Superior temporal gyrus (tissue), 1 donor: ENCODE measurements at regions not wholly inside any gene's neighbourhood (a gene's known extent, or its start where the extent isn't known, plus 50 kb on each side); places are given as distances from the start of the nearest gene placed in this dataset.
"Not testable (repeated sequence)": the region's sequence is repeated elsewhere in the genome, so short reads cannot be mapped to it uniquely, and the experiment has no call there.

Experiments
- DNase-seq: peaks from one replicate; pipeline ENCODE4 v3.0.0-alpha.2; 2016; ENCODE audit errors: extremely low spot score

- no peak for DNase-seq
These were observed 292.6 kb upstream of the PTCHD4 start for GRCh38 chr6:48403587-48403986.

GRCh38 chr6:48401016-48401415 lies 290.0 kb upstream of the PTCHD4 start:
- peak; percentile 44 for DNase-seq

- DNase-seq, result no peak
These were observed 286.9 kb upstream of the PTCHD4 start for GRCh38 chr6:48397887-48398286.

- no peak for DNase-seq
These were observed 278.4 kb upstream of the PTCHD4 start for GRCh38 chr6:48389146-48390043.

- DNase-seq, result no peak
These were observed 277.0 kb upstream of the PTCHD4 start for GRCh38 chr6:48388044-48388443.

GRCh38 chr6:48378884-48379407 lies 267.9 kb upstream of the PTCHD4 start:
- no peak for DNase-seq

- no peak for DNase-seq
These were observed 266.1 kb upstream of the PTCHD4 start for GRCh38 chr6:48377115-48377514.

GRCh38 chr6:48371226-48371625 lies 260.2 kb upstream of the PTCHD4 start:
- not testable (repeated sequence) for DNase-seq

- no peak for DNase-seq
These were observed 258.1 kb upstream of the PTCHD4 start for GRCh38 chr6:48369100-48369499.

GRCh38 chr6:48325701-48326100 lies 214.7 kb upstream of the PTCHD4 start:
- no peak for DNase-seq

- DNase-seq, result no peak
These were observed 207.7 kb upstream of the PTCHD4 start for GRCh38 chr6:48318670-48319069.

GRCh38 chr6:48315915-48316314 lies 204.9 kb upstream of the PTCHD4 start:
- no peak for DNase-seq

- DNase-seq, result no peak
These were observed 204.2 kb upstream of the PTCHD4 start for GRCh38 chr6:48315051-48315719.

- no peak for DNase-seq
These were observed 200.3 kb upstream of the PTCHD4 start for GRCh38 chr6:48311301-48311700.

GRCh38 chr6:48307573-48307972 lies 196.6 kb upstream of the PTCHD4 start:
- DNase-seq, result no peak

GRCh38 chr6:48290595-48290994 lies 179.6 kb upstream of the PTCHD4 start:
- no peak for DNase-seq

- no peak for DNase-seq
These were observed 178.8 kb upstream of the PTCHD4 start for GRCh38 chr6:48289841-48290240.

GRCh38 chr6:48281217-48281616 lies 170.2 kb upstream of the PTCHD4 start:
- no peak for DNase-seq

GRCh38 chr6:48280035-48280620 lies 169.1 kb upstream of the PTCHD4 start:
- DNase-seq, result peak; percentile 59

- DNase-seq, result no peak
These were observed 167.3 kb upstream of the PTCHD4 start for GRCh38 chr6:48278261-48278660.

GRCh38 chr6:48272518-48272917 lies 161.5 kb upstream of the PTCHD4 start:
- DNase-seq, result no peak

- DNase-seq, result no peak
These were observed 144.1 kb upstream of the PTCHD4 start for GRCh38 chr6:48255094-48255493.
